ENCODE measurements at regions not wholly inside any gene's neighbourhood (a gene's known extent, or its start where the extent isn't known, plus 50 kb on each side); places are given as distances from the start of the nearest gene placed in this dataset.

DNA sequence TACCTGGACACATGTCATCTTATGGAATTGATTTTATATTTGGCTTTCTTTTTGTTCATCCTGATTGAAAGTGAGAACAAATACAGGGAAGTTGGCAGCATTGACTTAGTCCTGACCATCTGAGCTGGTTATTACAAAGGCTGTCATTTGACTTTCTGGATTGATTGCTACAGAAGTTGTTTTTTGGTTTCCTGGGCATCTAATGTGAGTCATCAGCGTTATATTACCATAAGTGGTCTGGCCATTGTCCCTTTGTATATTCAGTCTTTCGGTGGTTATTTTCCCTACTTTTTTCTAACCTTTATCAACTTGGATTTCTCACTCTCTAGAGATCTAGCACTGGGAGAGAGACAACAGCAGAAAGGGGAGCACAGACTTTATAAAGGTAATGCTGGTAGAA, 1646.5 kb downstream of the MRPL39 start:
- TF ChIP-seq, protein P1, sequence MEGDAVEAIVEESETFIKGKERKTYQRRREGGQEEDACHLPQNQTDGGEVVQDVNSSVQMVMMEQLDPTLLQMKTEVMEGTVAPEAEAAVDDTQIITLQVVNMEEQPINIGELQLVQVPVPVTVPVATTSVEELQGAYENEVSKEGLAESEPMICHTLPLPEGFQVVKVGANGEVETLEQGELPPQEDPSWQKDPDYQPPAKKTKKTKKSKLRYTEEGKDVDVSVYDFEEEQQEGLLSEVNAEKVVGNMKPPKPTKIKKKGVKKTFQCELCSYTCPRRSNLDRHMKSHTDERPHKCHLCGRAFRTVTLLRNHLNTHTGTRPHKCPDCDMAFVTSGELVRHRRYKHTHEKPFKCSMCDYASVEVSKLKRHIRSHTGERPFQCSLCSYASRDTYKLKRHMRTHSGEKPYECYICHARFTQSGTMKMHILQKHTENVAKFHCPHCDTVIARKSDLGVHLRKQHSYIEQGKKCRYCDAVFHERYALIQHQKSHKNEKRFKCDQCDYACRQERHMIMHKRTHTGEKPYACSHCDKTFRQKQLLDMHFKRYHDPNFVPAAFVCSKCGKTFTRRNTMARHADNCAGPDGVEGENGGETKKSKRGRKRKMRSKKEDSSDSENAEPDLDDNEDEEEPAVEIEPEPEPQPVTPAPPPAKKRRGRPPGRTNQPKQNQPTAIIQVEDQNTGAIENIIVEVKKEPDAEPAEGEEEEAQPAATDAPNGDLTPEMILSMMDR (conservative IDR thresholded peaks at IDR 0.05; ENCODE audit: low read depth, low read length), result no peak
- Histone ChIP-seq H2AFZ (ENCODE audit: low read depth) (no peak overlapping the region), H3K36me3 (ENCODE audit: insufficient read depth) (no peaks in the 10 kb centered on the region), H3K27ac (no peak overlapping the region), H3K79me2 (ENCODE audit: insufficient read depth, low read depth) (no peaks in the 10 kb centered on the region), H3K4me3 (IDR thresholded peaks at IDR 0.05; ENCODE audit: insufficient read depth, low read depth, low read length) (no peak overlapping the region), H3K4me2 (no peak overlapping the region), H3K4me1 (ENCODE audit: low read depth, poor library complexity, severe bottlenecking) (no peaks in the 10 kb centered on the region), H4K20me1 (ENCODE audit: insufficient read depth) (no peaks in the 10 kb centered on the region), H3K9ac (no peak overlapping the region), H3K27me3 (ENCODE audit: insufficient read depth, low read depth) (no peaks in the 10 kb centered on the region)

GRCh38 chr21:23955135-23955843, 1652.0 kb downstream of the MRPL39 start:
- Histone ChIP-seq H3K4me1 (ENCODE audit: low read depth, poor library complexity, severe bottlenecking) (no peaks in the 10 kb centered on the region), H2AFZ (ENCODE audit: low read depth) (no peak overlapping the region), H3K27me3 (ENCODE audit: insufficient read depth, low read depth) (no peaks in the 10 kb centered on the region), H3K79me2 (ENCODE audit: insufficient read depth, low read depth) (no peaks in the 10 kb centered on the region), H3K4me3 (IDR thresholded peaks at IDR 0.05; ENCODE audit: insufficient read depth, low read depth, low read length) (no peak overlapping the region), H3K4me2 (no peak overlapping the region), H3K9ac (no peak overlapping the region), H3K36me3 (ENCODE audit: insufficient read depth) (no peaks in the 10 kb centered on the region), H3K27ac (no peak overlapping the region), H4K20me1 (ENCODE audit: insufficient read depth) (no peaks in the 10 kb centered on the region)
- TF ChIP-seq, protein P1 (conservative IDR thresholded peaks at IDR 0.05; ENCODE audit: low read depth, low read length), result no peak

GRCh38 chr21:23952269-23952668, 1655.0 kb downstream of the MRPL39 start:
- no peaks in the 10 kb centered on the region for H3K27me3 ChIP-seq (ENCODE audit: insufficient read depth, low read depth)
- H3K9ac ChIP-seq, result no peak overlapping the region
- H3K79me2 ChIP-seq (ENCODE audit: insufficient read depth, low read depth), result no peaks in the 10 kb centered on the region
- TF ChIP-seq, protein P1 (conservative IDR thresholded peaks at IDR 0.05; ENCODE audit: low read depth, low read length), result no peak
- no peaks in the 10 kb centered on the region for H4K20me1 ChIP-seq (ENCODE audit: insufficient read depth)
- H3K4me2 ChIP-seq, result no peak overlapping the region
- H3K4me1 ChIP-seq (ENCODE audit: low read depth, poor library complexity, severe bottlenecking), result no peaks in the 10 kb centered on the region
- no peak overlapping the region for H3K27ac ChIP-seq
- no peak overlapping the region for H3K4me3 ChIP-seq (IDR thresholded peaks at IDR 0.05; ENCODE audit: insufficient read depth, low read depth, low read length)
- no peak overlapping the region for H2AFZ ChIP-seq (ENCODE audit: low read depth)
- H3K36me3 ChIP-seq (ENCODE audit: insufficient read depth), result no peaks in the 10 kb centered on the region

GRCh38 chr21:23951251-23951650, 1656.0 kb downstream of the MRPL39 start:
- Histone ChIP-seq H4K20me1 (ENCODE audit: insufficient read depth) (no peaks in the 10 kb centered on the region), H3K79me2 (ENCODE audit: insufficient read depth, low read depth) (no peaks in the 10 kb centered on the region), H3K27ac (no peak overlapping the region), H3K4me2 (no peak overlapping the region), H3K4me1 (ENCODE audit: low read depth, poor library complexity, severe bottlenecking) (no peaks in the 10 kb centered on the region), H2AFZ (ENCODE audit: low read depth) (no peak overlapping the region), H3K27me3 (ENCODE audit: insufficient read depth, low read depth) (no peaks in the 10 kb centered on the region), H3K4me3 (IDR thresholded peaks at IDR 0.05; ENCODE audit: insufficient read depth, low read depth, low read length) (no peak overlapping the region), H3K9ac (no peak overlapping the region), H3K36me3 (ENCODE audit: insufficient read depth) (no peaks in the 10 kb centered on the region)
- TF ChIP-seq, protein P1 (conservative IDR thresholded peaks at IDR 0.05; ENCODE audit: low read depth, low read length), result no peak
